ENCODE measurements at regions not wholly inside any gene's neighbourhood (a gene's known extent, or its start where the extent isn't known, plus 50 kb on each side); places are given as distances from the start of the nearest gene placed in this dataset.

- no peak for TF ChIP-seq CTCF (conservative IDR thresholded peaks at IDR 0.05; ENCODE audit: low read length)
- DNase-seq (ENCODE audit: low read depth) = no peak
- H3K4me3 ChIP-seq (ENCODE audit: low read length) = no peak overlapping the region
Observed at GRCh38 chrX:63470506-63470905, 119.4 kb upstream of the SPIN4 start.

- no peak for DNase-seq (ENCODE audit: low read depth)
- H3K4me3 ChIP-seq (ENCODE audit: low read length) = no peak overlapping the region
- TF ChIP-seq CTCF (conservative IDR thresholded peaks at IDR 0.05; ENCODE audit: low read length) = no peak
Observed at GRCh38 chrX:63466690-63467089, 115.6 kb upstream of the SPIN4 start.

DNA sequence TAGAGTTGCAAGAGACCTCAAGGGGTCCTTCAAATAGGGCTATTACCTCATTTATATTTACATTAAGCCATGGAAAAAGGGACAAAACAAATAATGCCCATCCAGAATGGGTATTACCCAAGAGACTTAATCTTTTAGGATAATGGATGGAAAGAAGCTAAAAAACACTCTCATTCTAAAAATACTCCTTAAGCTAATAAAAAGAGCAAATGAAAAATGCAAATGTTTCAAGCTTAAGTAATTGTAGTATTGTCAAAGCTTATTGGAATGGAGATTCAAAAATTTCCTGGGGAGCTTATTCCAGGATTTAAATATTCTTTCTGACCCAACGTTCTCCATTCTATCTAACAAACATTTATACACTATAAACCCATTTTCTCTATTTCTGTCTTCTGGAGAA lies 107.8 kb upstream of the SPIN4 start:
- DNase-seq (ENCODE audit: low read depth) = no peak
- H3K4me3 ChIP-seq (ENCODE audit: low read length) = no peak overlapping the region
- TF ChIP-seq CTCF (conservative IDR thresholded peaks at IDR 0.05; ENCODE audit: low read length) = no peak

GRCh38 chrX:63453571-63453970 lies 102.4 kb upstream of the SPIN4 start:
- TF ChIP-seq CTCF (conservative IDR thresholded peaks at IDR 0.05; ENCODE audit: low read length) = no peak
- no peak overlapping the region for H3K4me3 ChIP-seq (ENCODE audit: low read length)
- no peak for DNase-seq (ENCODE audit: low read depth)

- TF ChIP-seq CTCF (conservative IDR thresholded peaks at IDR 0.05; ENCODE audit: low read length) = no peak
- DNase-seq (ENCODE audit: low read depth) = no peak
- no peak overlapping the region for H3K4me3 ChIP-seq (ENCODE audit: low read length)
Observed at GRCh38 chrX:63441717-63442116, 90.6 kb upstream of the SPIN4 start.

- no peak for TF ChIP-seq CTCF (conservative IDR thresholded peaks at IDR 0.05; ENCODE audit: low read length)
- no peak overlapping the region for H3K4me3 ChIP-seq (ENCODE audit: low read length)
- DNase-seq (ENCODE audit: low read depth) = no peak
Observed at GRCh38 chrX:63439580-63439979, 88.4 kb upstream of the SPIN4 start.

GRCh38 chrX:63436865-63437264 lies 85.7 kb upstream of the SPIN4 start:
- no peak for DNase-seq (ENCODE audit: low read depth)
- TF ChIP-seq CTCF (conservative IDR thresholded peaks at IDR 0.05; ENCODE audit: low read length) = no peak

More at GRCh38 chrX:63436865-63437264, 85.7 kb upstream of the SPIN4 start:
- no peak overlapping the region for H3K4me3 ChIP-seq (ENCODE audit: low read length)
